ENCODE measurements at regions not wholly inside any gene's neighbourhood (a gene's known extent, or its start where the extent isn't known, plus 50 kb on each side); places are given as distances from the start of the nearest gene placed in this dataset.

DNA sequence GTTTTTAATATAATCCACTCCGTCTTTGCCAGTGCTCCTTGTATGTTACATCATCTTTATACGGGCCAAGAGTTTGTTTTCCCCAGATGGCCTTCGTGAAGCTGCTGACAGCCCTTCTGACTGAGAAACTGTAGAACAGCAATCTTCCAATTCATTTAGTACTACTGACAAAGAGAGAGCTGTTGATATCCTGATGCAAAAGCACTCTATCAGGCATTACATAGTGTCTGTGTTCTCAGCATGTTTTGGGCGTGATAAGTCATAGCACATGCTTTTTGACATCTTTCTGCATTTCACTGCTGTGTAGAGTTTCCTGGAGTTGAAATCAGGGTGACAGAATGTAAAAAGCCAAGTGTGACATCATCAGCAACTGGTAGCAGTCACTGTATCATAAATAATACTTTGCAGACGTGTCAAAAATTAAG lies 746.3 kb upstream of the FAM241A start:
- Histone ChIP-seq H3K36me3 (no peaks in the 10 kb centered on the region), H3K27me3 (no peaks in the 10 kb centered on the region), H3K4me1 (peaks cover 4 to 33% (median 10%) of the 10 kb centered on the region in 3 donors), H3K4me3 (no peak overlapping the region), H3K9me3 (no peaks in the 10 kb centered on the region), H3K27ac (peak overlapping the region in 2 of 4 donors; percentile 11 to 16)
- 12 to 18% methylated on average over 5 of the region's 5 CpGs for WGBS, 2 donors (ENCODE audit: low coverage in 1 of 2)
- TF ChIP-seq, protein P1, sequence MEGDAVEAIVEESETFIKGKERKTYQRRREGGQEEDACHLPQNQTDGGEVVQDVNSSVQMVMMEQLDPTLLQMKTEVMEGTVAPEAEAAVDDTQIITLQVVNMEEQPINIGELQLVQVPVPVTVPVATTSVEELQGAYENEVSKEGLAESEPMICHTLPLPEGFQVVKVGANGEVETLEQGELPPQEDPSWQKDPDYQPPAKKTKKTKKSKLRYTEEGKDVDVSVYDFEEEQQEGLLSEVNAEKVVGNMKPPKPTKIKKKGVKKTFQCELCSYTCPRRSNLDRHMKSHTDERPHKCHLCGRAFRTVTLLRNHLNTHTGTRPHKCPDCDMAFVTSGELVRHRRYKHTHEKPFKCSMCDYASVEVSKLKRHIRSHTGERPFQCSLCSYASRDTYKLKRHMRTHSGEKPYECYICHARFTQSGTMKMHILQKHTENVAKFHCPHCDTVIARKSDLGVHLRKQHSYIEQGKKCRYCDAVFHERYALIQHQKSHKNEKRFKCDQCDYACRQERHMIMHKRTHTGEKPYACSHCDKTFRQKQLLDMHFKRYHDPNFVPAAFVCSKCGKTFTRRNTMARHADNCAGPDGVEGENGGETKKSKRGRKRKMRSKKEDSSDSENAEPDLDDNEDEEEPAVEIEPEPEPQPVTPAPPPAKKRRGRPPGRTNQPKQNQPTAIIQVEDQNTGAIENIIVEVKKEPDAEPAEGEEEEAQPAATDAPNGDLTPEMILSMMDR (IDR thresholded peaks at IDR 0.05): no peak
- TF ChIP-seq POLR2AphosphoS5 (IDR thresholded peaks at IDR 0.05) (no peak), POLR2A (IDR thresholded peaks at IDR 0.05) (no peak), EP300 (IDR thresholded peaks at IDR 0.05) (no peak)
- ATAC-seq: peak; percentile 69

DNA sequence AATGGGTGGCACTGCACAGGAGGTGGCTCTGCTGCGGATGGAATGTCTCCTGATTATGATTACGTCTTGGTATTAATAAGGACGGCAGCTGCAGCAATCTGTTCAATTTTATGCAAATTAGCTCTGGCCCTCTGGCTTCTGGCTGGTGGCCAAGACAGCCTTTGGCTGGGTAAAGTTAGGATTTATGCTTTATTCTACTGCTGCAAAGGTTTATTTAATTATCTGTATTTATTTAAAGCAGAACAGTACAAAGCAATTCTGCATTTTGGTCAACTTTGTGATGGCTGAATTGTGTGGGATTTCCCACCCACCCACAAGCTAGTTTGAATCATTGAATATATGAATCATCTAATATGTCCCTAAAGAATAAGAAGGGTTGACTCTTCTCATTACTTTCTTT lies 745.6 kb upstream of the FAM241A start:
- H3K4me1 ChIP-seq: peaks cover 4 to 33% (median 10%) of the 10 kb centered on the region in 3 donors
- TF ChIP-seq POLR2A (IDR thresholded peaks at IDR 0.05): no peak
- no peaks in the 10 kb centered on the region for H3K36me3 ChIP-seq
- H3K27me3 ChIP-seq: no peaks in the 10 kb centered on the region
- H3K9me3 ChIP-seq: no peaks in the 10 kb centered on the region
- WGBS, 2 donors (ENCODE audit: low coverage in 1 of 2): 28 to 36% methylated on average over 3 of the region's 3 CpGs
- no peak overlapping the region for H3K27ac ChIP-seq
- ATAC-seq: no peak
- H3K4me3 ChIP-seq: no peak overlapping the region

DNA sequence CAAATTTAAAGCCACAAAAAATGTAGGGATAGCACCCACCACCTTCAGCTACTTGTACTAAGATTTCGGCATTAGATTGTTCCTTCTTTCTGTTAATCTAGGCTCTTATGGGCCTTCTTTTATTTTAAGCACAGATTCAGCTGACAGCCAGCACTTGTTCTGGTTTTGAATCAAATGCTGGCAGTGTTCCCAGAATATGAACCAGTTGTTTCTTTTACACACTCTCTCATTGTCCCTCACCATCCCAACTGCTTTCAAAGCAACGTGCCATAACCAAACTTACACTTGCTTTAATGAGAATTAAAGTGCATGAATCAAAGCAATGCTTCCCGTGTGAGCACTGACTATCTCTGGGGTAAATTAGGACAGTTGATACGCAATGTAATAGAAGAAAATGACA lies 744.5 kb upstream of the FAM241A start:
- Histone ChIP-seq H3K9me3 (no peaks in the 10 kb centered on the region), H3K4me1 (peaks cover 4 to 33% (median 10%) of the 10 kb centered on the region in 3 donors), H3K4me3 (no peak overlapping the region), H3K27me3 (no peaks in the 10 kb centered on the region), H3K36me3 (no peaks in the 10 kb centered on the region), H3K27ac (peak overlapping the region in 2 of 4 donors; percentile 4 to 48)
- 2 to 25% methylated on average over 4 of the region's 4 CpGs for WGBS, 2 donors (ENCODE audit: low coverage in 1 of 2)
- TF ChIP-seq, protein P1 (IDR thresholded peaks at IDR 0.05): no peak
- TF ChIP-seq POLR2AphosphoS5 (IDR thresholded peaks at IDR 0.05): no peak
- no peak for TF ChIP-seq EP300 (IDR thresholded peaks at IDR 0.05)
- no peak for TF ChIP-seq POLR2A (IDR thresholded peaks at IDR 0.05)
- peak; percentile 25 for ATAC-seq

DNA sequence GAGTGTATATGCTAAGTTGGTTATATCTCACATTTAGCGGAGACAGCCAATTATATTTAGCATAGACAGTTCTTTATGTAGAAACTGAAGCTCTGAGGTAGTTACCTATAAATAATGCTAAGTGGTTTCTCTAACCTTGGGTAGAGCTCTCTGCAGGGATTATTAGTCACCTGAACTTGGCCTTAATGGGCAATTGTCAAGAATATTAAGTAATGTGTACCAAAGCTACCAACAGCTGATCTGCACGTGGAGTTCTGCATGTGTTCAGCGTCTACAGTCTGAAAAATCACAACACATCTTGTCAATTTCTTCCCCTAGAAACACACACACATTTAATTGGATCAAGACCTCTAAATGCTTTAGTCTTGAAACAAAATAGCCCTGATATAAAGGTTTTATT lies 740.6 kb upstream of the FAM241A start:
- no peak overlapping the region for H3K27ac ChIP-seq
- H3K4me1 ChIP-seq: peaks cover 1 to 18% (median 3%) of the 10 kb centered on the region in 3 donors
- no peak for ATAC-seq
- TF ChIP-seq POLR2A (IDR thresholded peaks at IDR 0.05) (no peak), EP300 (IDR thresholded peaks at IDR 0.05) (no peak), POLR2AphosphoS5 (IDR thresholded peaks at IDR 0.05) (no peak)
- TF ChIP-seq, protein P1 (IDR thresholded peaks at IDR 0.05): no peak
- H3K9me3 ChIP-seq: no peaks in the 10 kb centered on the region
- H3K36me3 ChIP-seq: no peaks in the 10 kb centered on the region
- WGBS, 2 donors (ENCODE audit: low coverage in 1 of 2): 71 to 82% methylated on average over 3 of the region's 3 CpGs
- H3K4me3 ChIP-seq: no peak overlapping the region
- H3K27me3 ChIP-seq: no peaks in the 10 kb centered on the region

DNA sequence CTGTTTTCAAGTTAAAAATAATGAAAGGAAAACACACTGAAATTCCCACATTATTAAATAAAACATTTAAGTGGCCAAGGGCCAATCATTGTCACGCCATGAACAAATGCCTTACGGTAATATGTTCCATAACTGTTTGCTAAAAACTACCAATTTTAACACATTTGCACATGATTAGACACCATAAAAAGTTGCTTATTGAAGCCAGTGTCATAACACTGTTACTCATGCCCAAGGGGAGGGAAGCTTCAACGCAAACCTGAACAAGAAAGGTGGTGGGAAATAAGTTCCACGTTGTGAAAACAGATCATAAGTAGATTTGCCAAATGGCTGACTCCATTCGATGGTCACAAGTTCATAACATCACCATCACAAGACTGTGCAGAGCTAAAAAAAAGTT lies 739.3 kb upstream of the FAM241A start:
- Histone ChIP-seq H3K9me3 (no peaks in the 10 kb centered on the region), H3K27me3 (no peaks in the 10 kb centered on the region), H3K36me3 (no peaks in the 10 kb centered on the region), H3K4me1 (peaks cover 0 to 5% (median 1%) of the 10 kb centered on the region in 3 donors), H3K4me3 (no peak overlapping the region), H3K27ac (no peak overlapping the region)
- ATAC-seq: no peak
- TF ChIP-seq POLR2A (IDR thresholded peaks at IDR 0.05) (no peak), POLR2AphosphoS5 (IDR thresholded peaks at IDR 0.05) (no peak), EP300 (IDR thresholded peaks at IDR 0.05) (no peak)
- TF ChIP-seq, protein P1 (IDR thresholded peaks at IDR 0.05): no peak
- 39 to 49% methylated on average over 4 to 5 of the region's 5 CpGs for WGBS, 2 donors (ENCODE audit: low coverage in 1 of 2)
